K562 (cell line): ENCODE measurements at regions not wholly inside any gene's neighbourhood (a gene's known extent, or its start where the extent isn't known, plus 50 kb on each side); places are given as distances from the start of the nearest gene placed in this dataset.

Experiments
- CTCF ChIP-seq, 3 experiments: IDR thresholded peaks in 2 of 3; conservative IDR thresholded peaks in 1 of 3; 2 replicates each; pipeline ENCODE4 v1.5.1; 2011 to 2012; ENCODE audit warnings: low read length in 3 of 3, mild to moderate bottlenecking in 3 of 3, control low read depth in 2 of 3, improper control_type of control experiment in 1 of 3, inconsistent platforms in 1 of 3, low read depth in 1 of 3, mixed read lengths in 1 of 3, moderate library complexity in 1 of 3; ENCODE audit not compliant: insufficient read depth in 2 of 3
- MEIS2 ChIP-seq: fragments of 450-650 bp; IDR thresholded peaks from 2 replicates; pipeline ENCODE4 v1.6.1; 2014; ENCODE audit warnings: mild to moderate bottlenecking; ENCODE audit not compliant: partially characterized antibody
- POLR2AphosphoS5 ChIP-seq: IDR thresholded peaks from 2 replicates; pipeline ENCODE4 v1.6.1; 2011; ENCODE audit warnings: mild to moderate bottlenecking, low read depth, low read length, moderate library complexity; ENCODE audit not compliant: control insufficient read depth, insufficient read depth
- SMC3 ChIP-seq: conservative IDR thresholded peaks from 2 replicates; pipeline ENCODE4 v1.6.1; 2011; ENCODE audit warnings: low read depth, low read length, improper control_type of control experiment; ENCODE audit not compliant: insufficient read depth
- TAF1 ChIP-seq: IDR thresholded peaks from 2 replicates; pipeline ENCODE4 v1.6.1; 2011; ENCODE audit warnings: mild to moderate bottlenecking, low read length, moderate library complexity; ENCODE audit not compliant: insufficient read depth, control insufficient read depth, severe bottlenecking; ENCODE audit errors: extremely low read depth
- UBTF ChIP-seq, 2 experiments: IDR thresholded peaks; 2 replicates each; pipeline ENCODE4 v1.6.1; 2012; ENCODE audit warnings: improper control_type of control experiment in 2 of 2, low read depth in 2 of 2, low read length in 2 of 2, borderline replicate concordance in 1 of 2
- ZFX ChIP-seq: sonication (generic); formaldehyde crosslinking; IDR thresholded peaks from 2 replicates; pipeline ENCODE4 v1.8.0; 2022; ENCODE audit warnings: mild to moderate bottlenecking, missing genetic modification reagents, moderate library complexity
- ZNF398 ChIP-seq: fragments of 250-450 bp; sonication (Bioruptor Pico); IDR thresholded peaks from 2 replicates; pipeline ENCODE4 v1.8.0; 2021; ENCODE audit warnings: moderate library complexity, mild to moderate bottlenecking, inconsistent platforms

- TF ChIP-seq CTCF (IDR thresholded peaks at IDR 0.05 in 2 of 3, conservative IDR thresholded peaks at IDR 0.05 in 1 of 3; ENCODE audit: insufficient read depth in 2 of 3, low read depth in 1 of 3, low read length in 3 of 3) (no peak), ZFX (CRISPR knock-in tag) (no peak), SMC3 (no peak), POLR2AphosphoS5 (no peak), TAF1 (no peak), UBTF (IDR thresholded peaks at IDR 0.05; ENCODE audit: borderline replicate concordance in 1 of 2, low read depth in 2 of 2, low read length in 2 of 2) (no peak), MEIS2 (no peak), ZNF398 (no peak)
These were observed 169.0 kb upstream of the BCL6 start for GRCh38 chr3:187914231-187914630.
